GM19351 (cell line): ENCODE measurements at regions not wholly inside any gene's neighbourhood (a gene's known extent, or its start where the extent isn't known, plus 50 kb on each side); places are given as distances from the start of the nearest gene placed in this dataset.
"Not testable (repeated sequence)": the region's sequence is repeated elsewhere in the genome, so short reads cannot be mapped to it uniquely, and the experiment has no call there.

ENCODE experiments used
- ATAC-seq: cut with Tn5 transposase; IDR thresholded peaks from one replicate; pipeline ENCODE4 v1.9.1; 2021; ENCODE audit warnings: mild to moderate bottlenecking, moderate library complexity; ENCODE audit not compliant: unreplicated experiment

GRCh38 chr10:23945845-23946244 is 263.1 kb upstream of the KIAA1217 start:
- ATAC-seq = no peak

- no peak for ATAC-seq
Observed at GRCh38 chr10:23951841-23952240, 257.1 kb upstream of the KIAA1217 start.

- ATAC-seq = no peak
Observed at GRCh38 chr10:23955456-23956225, 253.3 kb upstream of the KIAA1217 start.

- ATAC-seq = no peak
Observed at GRCh38 chr10:23965123-23965522, 243.8 kb upstream of the KIAA1217 start.

GRCh38 chr10:23965880-23966279 is 243.1 kb upstream of the KIAA1217 start:
- no peak for ATAC-seq

GRCh38 chr10:23966504-23967051 is 242.4 kb upstream of the KIAA1217 start:
- no peak for ATAC-seq

- ATAC-seq = no peak
Observed at GRCh38 chr10:23968301-23968700, 240.6 kb upstream of the KIAA1217 start.

GRCh38 chr10:23974746-23975272 is 234.1 kb upstream of the KIAA1217 start:
- no peak for ATAC-seq

GRCh38 chr10:23975431-23975830 is 233.5 kb upstream of the KIAA1217 start:
- ATAC-seq = no peak

- no peak for ATAC-seq
Observed at GRCh38 chr10:23976275-23976674, 232.7 kb upstream of the KIAA1217 start.

- ATAC-seq = no peak
Observed at GRCh38 chr10:23978317-23978716, 230.6 kb upstream of the KIAA1217 start.

GRCh38 chr10:23980094-23980493 is 228.8 kb upstream of the KIAA1217 start:
- ATAC-seq = no peak

- ATAC-seq = no peak
Observed at GRCh38 chr10:23981520-23982309, 227.2 kb upstream of the KIAA1217 start.

- ATAC-seq = not testable (repeated sequence)
Observed at GRCh38 chr10:23984405-23984804, 224.5 kb upstream of the KIAA1217 start.

- ATAC-seq = no peak
Observed at GRCh38 chr10:23988006-23988405, 220.9 kb upstream of the KIAA1217 start.

GRCh38 chr10:23994459-23995046 is 214.4 kb upstream of the KIAA1217 start:
- peak; percentile 89 for ATAC-seq

GRCh38 chr10:23999445-23999844 is 209.5 kb upstream of the KIAA1217 start:
- ATAC-seq = no peak

- ATAC-seq = no peak
Observed at GRCh38 chr10:24000271-24000813, 208.6 kb upstream of the KIAA1217 start.

- ATAC-seq = no peak
Observed at GRCh38 chr10:24006741-24007140, 202.2 kb upstream of the KIAA1217 start.

- no peak for ATAC-seq
Observed at GRCh38 chr10:24007359-24007758, 201.6 kb upstream of the KIAA1217 start.
